ENCODE measurements at regions not wholly inside any gene's neighbourhood (a gene's known extent, or its start where the extent isn't known, plus 50 kb on each side); places are given as distances from the start of the nearest gene placed in this dataset.

DNA sequence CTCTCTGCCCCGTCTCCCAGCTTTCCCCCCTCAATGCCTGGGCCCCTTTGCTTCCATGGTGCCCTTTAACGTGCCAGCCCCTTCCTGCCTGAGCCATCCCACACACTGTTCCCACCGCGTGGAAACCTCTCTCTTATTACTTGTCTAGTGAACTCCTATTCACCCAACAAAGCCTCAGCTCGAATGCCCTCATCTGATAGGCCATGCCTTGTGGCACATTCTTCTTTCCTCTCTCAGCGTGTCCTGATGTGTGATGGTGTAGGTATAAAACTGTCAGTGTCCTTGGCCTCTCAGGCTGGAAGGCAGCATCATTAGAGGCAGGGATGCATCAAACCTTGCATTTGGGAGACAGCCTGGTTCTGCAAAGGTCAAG is 152.3 kb downstream of the OLFM1 start:
- TF ChIP-seq TAF1 (IDR thresholded peaks at IDR 0.05; ENCODE audit: low read depth, low read length), result no peak
- no peak for TF ChIP-seq SPI1 (IDR thresholded peaks at IDR 0.05; ENCODE audit: low read depth, low read length)
- TF ChIP-seq POLR2A (IDR thresholded peaks at IDR 0.05; ENCODE audit: low read depth, low read length), result no peak
- no peak for TF ChIP-seq POLR2AphosphoS5 (IDR thresholded peaks at IDR 0.05; ENCODE audit: low read depth, low read length)
